Lower leg skin (tissue), 3 donors: ENCODE measurements at regions not wholly inside any gene's neighbourhood (a gene's known extent, or its start where the extent isn't known, plus 50 kb on each side); places are given as distances from the start of the nearest gene placed in this dataset.

Source experiments
- CTCF ChIP-seq, 3 donors: fragments of 450-650 bp; IDR thresholded peaks; one replicate each; pipeline ENCODE4 v1.5.1; 2016; ENCODE audit warnings: antibody characterized with exemption in 3 of 3, mild to moderate bottlenecking in 3 of 3, moderate library complexity in 2 of 3
- POLR2A ChIP-seq, 2 donors: fragments of 450-650 bp; IDR thresholded peaks; one replicate each; pipeline ENCODE4 v1.6.1; 2016 to 2017; ENCODE audit warnings: antibody characterized with exemption in 2 of 2, mild to moderate bottlenecking in 1 of 2, moderate library complexity in 1 of 2

- TF ChIP-seq CTCF (IDR thresholded peaks at IDR 0.05), result no peak
- TF ChIP-seq POLR2A (IDR thresholded peaks at IDR 0.05), result no peak
Observed at GRCh38 chr4:45939056-45939455, 184.8 kb downstream of the GABRG1 start.
